ENCODE measurements at regions not wholly inside any gene's neighbourhood (a gene's known extent, or its start where the extent isn't known, plus 50 kb on each side); places are given as distances from the start of the nearest gene placed in this dataset.

GRCh38 chr2:236501531-236501930 lies 68.1 kb upstream of the ACKR3 start:
- no peak for DNase-seq

- DNase-seq = no peak
These were observed 66.5 kb upstream of the ACKR3 start for GRCh38 chr2:236503100-236503499.

- DNase-seq = no peak
These were observed 66.0 kb upstream of the ACKR3 start for GRCh38 chr2:236503583-236503982.

- DNase-seq = no peak
These were observed 64.6 kb upstream of the ACKR3 start for GRCh38 chr2:236505041-236505440.

GRCh38 chr2:236505648-236506047 lies 64.0 kb upstream of the ACKR3 start:
- no peak for DNase-seq

- DNase-seq = peak; percentile 8
These were observed 62.1 kb upstream of the ACKR3 start for GRCh38 chr2:236507393-236508085.

- DNase-seq = no peak
These were observed 61.2 kb upstream of the ACKR3 start for GRCh38 chr2:236508466-236508865.

GRCh38 chr2:236510034-236510433 lies 59.6 kb upstream of the ACKR3 start:
- no peak for DNase-seq

- no peak for DNase-seq
These were observed 58.4 kb upstream of the ACKR3 start for GRCh38 chr2:236511266-236511665.

- DNase-seq = no peak
These were observed 57.4 kb upstream of the ACKR3 start for GRCh38 chr2:236512267-236512666.

GRCh38 chr2:236512902-236513435 lies 56.7 kb upstream of the ACKR3 start:
- peak; percentile 59 for DNase-seq

- no peak for DNase-seq
These were observed 55.7 kb upstream of the ACKR3 start for GRCh38 chr2:236513956-236514355.

- DNase-seq = no peak
These were observed 52.9 kb upstream of the ACKR3 start for GRCh38 chr2:236516708-236517107.

GRCh38 chr2:236517251-236518031 lies 52.2 kb upstream of the ACKR3 start:
- DNase-seq = no peak

Measured in kidney glomerular epithelial cell (primary cell).